Thyroid gland (tissue), 4 donors: ENCODE measurements at regions not wholly inside any gene's neighbourhood (a gene's known extent, or its start where the extent isn't known, plus 50 kb on each side); places are given as distances from the start of the nearest gene placed in this dataset.

Source experiments
- DNase-seq, 2 donors: peaks; one replicate each; pipeline ENCODE4 v3.0.0-alpha.2; 2019
- H3K27ac ChIP-seq, 3 donors: fragments of 200-600 bp; sonication (generic); 1 replicate in 2 of 3; 2 replicates in 1 of 3; pipeline ENCODE4 v1.5.1; 2016 to 2019; ENCODE audit warnings: mild to moderate bottlenecking in 1 of 3, moderate library complexity in 1 of 3
- H3K27me3 ChIP-seq: fragments of 200-600 bp; sonication (generic); one replicate; pipeline ENCODE4 v1.5.1; 2019
- H3K36me3 ChIP-seq, 2 donors: fragments of 200-600 bp; sonication (generic); one replicate each; pipeline ENCODE4 v1.5.1; 2016 to 2019
- H3K4me1 ChIP-seq, 2 donors: fragments of 200-600 bp; sonication (generic); one replicate each; pipeline ENCODE4 v1.5.1; 2017 to 2019
- H3K4me3 ChIP-seq, 3 donors: fragments of 200-600 bp; sonication (generic); replicated peaks in 1 of 3; 1 replicate in 2 of 3; 2 replicates in 1 of 3; pipeline ENCODE4 v1.5.1; 2016; ENCODE audit warnings: mild to moderate bottlenecking in 1 of 3
- H3K9me3 ChIP-seq: fragments of 200-600 bp; sonication (generic); one replicate; pipeline ENCODE4 v1.5.1; 2017
- CTCF ChIP-seq, 6 experiments: fragments of 200-600 bp in 3 of 6; fragments of 450-650 bp in 3 of 6; sonication (generic) in 3 of 6; IDR thresholded peaks; one replicate each; pipeline ENCODE4 v1.5.1; 2016 to 2019; ENCODE audit warnings: antibody characterized with exemption in 6 of 6, mild to moderate bottlenecking in 2 of 6, inconsistent platforms in 1 of 6, moderate library complexity in 1 of 6
- POLR2A ChIP-seq, 2 donors: fragments of 450-650 bp; IDR thresholded peaks; one replicate each; pipeline ENCODE4 v1.6.1; 2017; ENCODE audit warnings: antibody characterized with exemption in 2 of 2, mild to moderate bottlenecking in 2 of 2, moderate library complexity in 1 of 2
- WGBS, 2 donors: methylation state at CpG; one replicate each; pipeline ENCODE4 v1.1.5; 2017; 5-methylcytosine and 5-hydroxymethylcytosine counted together
- intact Hi-C: fragments of 100-400 bp; cut with DNase I; formaldehyde crosslinking; loops from one replicate; pipeline ENCODE4 v1.15.1; 2023

- intact Hi-C loops = no loop called here
- no peak overlapping the region for H3K4me3 ChIP-seq
- TF ChIP-seq POLR2A (IDR thresholded peaks at IDR 0.05) = no peak
- TF ChIP-seq CTCF (IDR thresholded peaks at IDR 0.05) = no peak
- no peak overlapping the region for H3K27ac ChIP-seq
- no peaks in the 10 kb centered on the region for H3K4me1 ChIP-seq
- H3K27me3 ChIP-seq = no peaks in the 10 kb centered on the region
- no peaks in the 10 kb centered on the region for H3K36me3 ChIP-seq
- WGBS, 2 donors = 74 to 84% methylated on average over 6 of the region's 6 CpGs
- H3K9me3 ChIP-seq = no peaks in the 10 kb centered on the region
- no peak for DNase-seq
Measured at GRCh38 chr1:100614570-100614969, 76.6 kb downstream of the GPR88 start.

DNA sequence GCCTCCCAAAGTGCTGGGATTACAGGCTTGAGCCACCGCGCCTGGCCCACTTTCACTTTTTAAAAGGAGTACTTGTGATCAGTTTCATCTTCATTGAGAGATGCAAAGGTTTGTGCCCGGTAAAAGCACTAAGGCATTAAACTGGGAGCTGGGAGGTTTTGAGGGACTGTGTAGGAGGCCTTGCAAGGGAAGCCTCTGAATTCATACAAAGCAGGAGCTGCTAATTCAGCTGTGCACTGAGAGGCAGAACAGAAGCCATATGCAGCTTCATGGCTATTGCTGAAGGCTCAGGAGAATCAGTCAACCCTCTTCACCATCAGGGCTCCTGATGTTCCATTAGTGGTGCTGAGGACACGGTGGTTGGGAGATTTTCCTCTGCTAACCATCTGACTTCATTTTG lies 77.7 kb downstream of the GPR88 start:
- no peaks in the 10 kb centered on the region for H3K27me3 ChIP-seq
- no peaks in the 10 kb centered on the region for H3K4me1 ChIP-seq
- intact Hi-C loops = no loop called here
- no peaks in the 10 kb centered on the region for H3K36me3 ChIP-seq
- TF ChIP-seq CTCF (IDR thresholded peaks at IDR 0.05) (no peak), POLR2A (IDR thresholded peaks at IDR 0.05) (no peak)
- WGBS, 2 donors = 92 to 94% methylated on average over 4 of the region's 4 CpGs
- no peak for DNase-seq
- H3K27ac ChIP-seq = no peak overlapping the region
- H3K9me3 ChIP-seq = no peaks in the 10 kb centered on the region
- H3K4me3 ChIP-seq = no peak overlapping the region

DNA sequence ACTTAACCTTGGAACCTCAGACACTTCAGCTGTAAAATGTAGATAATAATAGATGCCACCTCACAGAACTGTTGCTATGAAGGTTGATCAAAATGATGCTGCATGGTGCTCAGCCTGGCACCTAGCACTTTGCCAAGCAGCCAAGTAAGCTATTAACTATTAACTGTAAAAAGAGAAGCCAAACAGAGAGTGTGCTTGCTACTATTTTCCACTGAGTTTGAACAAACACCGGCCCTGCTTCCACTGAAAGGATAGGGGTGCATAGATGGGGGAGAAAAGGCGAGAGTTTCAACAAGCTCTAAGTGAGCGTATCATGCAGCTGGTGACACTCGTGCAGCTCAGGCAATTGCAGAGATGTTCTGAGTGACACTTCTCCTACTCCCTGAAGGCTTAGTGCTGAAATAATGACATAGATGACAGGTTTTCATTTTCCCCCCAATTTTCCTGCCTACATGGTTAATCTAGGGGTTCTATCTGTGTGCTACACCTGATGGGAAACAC lies 78.2 kb downstream of the GPR88 start:
- H3K4me1 ChIP-seq = no peaks in the 10 kb centered on the region
- no peaks in the 10 kb centered on the region for H3K36me3 ChIP-seq
- DNase-seq = no peak
- intact Hi-C loops = no loop called here
- TF ChIP-seq CTCF (IDR thresholded peaks at IDR 0.05) (no peak), POLR2A (IDR thresholded peaks at IDR 0.05) (no peak)
- H3K4me3 ChIP-seq = no peak overlapping the region
- WGBS, 2 donors = 63 to 71% methylated on average over 4 of the region's 4 CpGs
- H3K27ac ChIP-seq = no peak overlapping the region
- no peaks in the 10 kb centered on the region for H3K9me3 ChIP-seq
- no peaks in the 10 kb centered on the region for H3K27me3 ChIP-seq

GRCh38 chr1:100622037-100622436 lies 84.1 kb downstream of the GPR88 start:
- Histone ChIP-seq H3K4me1 (no peaks in the 10 kb centered on the region), H3K9me3 (no peaks in the 10 kb centered on the region), H3K4me3 (no peak overlapping the region), H3K27me3 (no peaks in the 10 kb centered on the region), H3K27ac (no peak overlapping the region), H3K36me3 (no peaks in the 10 kb centered on the region)
- TF ChIP-seq POLR2A (IDR thresholded peaks at IDR 0.05) = no peak
- TF ChIP-seq CTCF (IDR thresholded peaks at IDR 0.05) = no peak
- no peak for DNase-seq
- intact Hi-C loops = no loop called here
- 18 to 29% methylated on average over 1 of the region's 1 CpG for WGBS, 2 donors

- 71 to 86% methylated on average over 1 of the region's 1 CpG for WGBS, 2 donors
- TF ChIP-seq CTCF (IDR thresholded peaks at IDR 0.05) (no peak), POLR2A (IDR thresholded peaks at IDR 0.05) (no peak)
- no peak overlapping the region for H3K27ac ChIP-seq
- no peaks in the 10 kb centered on the region for H3K27me3 ChIP-seq
- no peaks in the 10 kb centered on the region for H3K4me1 ChIP-seq
- DNase-seq = no peak
- no peaks in the 10 kb centered on the region for H3K36me3 ChIP-seq
- H3K9me3 ChIP-seq = no peaks in the 10 kb centered on the region
- H3K4me3 ChIP-seq = no peak overlapping the region
- intact Hi-C loops = no loop called here
Measured at GRCh38 chr1:100622506-100622905, 84.6 kb downstream of the GPR88 start.
